IgD-negative memory B cell (primary cell): ENCODE measurements at regions not wholly inside any gene's neighbourhood (a gene's known extent, or its start where the extent isn't known, plus 50 kb on each side); places are given as distances from the start of the nearest gene placed in this dataset.

Source experiments
- H3K27ac Mint-ChIP-seq, 3 donors: one replicate each; pipeline ENCODE4 v1.8.0; 2020 to 2022; ENCODE audit warnings: mild to moderate bottlenecking in 3 of 3, mixed read lengths in 3 of 3, moderate library complexity in 1 of 3
- H3K27me3 Mint-ChIP-seq: one replicate; pipeline ENCODE4 v1.8.0; 2021; ENCODE audit warnings: mixed read lengths
- H3K36me3 Mint-ChIP-seq: one replicate; pipeline ENCODE4 v1.8.0; 2020; ENCODE audit warnings: mild to moderate bottlenecking, mixed read lengths
- H3K4me1 Mint-ChIP-seq, 3 donors: one replicate each; pipeline ENCODE4 v1.8.0; 2020 to 2022; ENCODE audit warnings: mixed read lengths in 3 of 3, mild to moderate bottlenecking in 1 of 3
- H3K4me3 Mint-ChIP-seq, 4 donors: one replicate each; pipeline ENCODE4 v1.8.0; 2020 to 2022; ENCODE audit warnings: mild to moderate bottlenecking in 4 of 4, mixed read lengths in 4 of 4, moderate library complexity in 3 of 4
- H3K9me3 Mint-ChIP-seq, 3 donors: one replicate each; pipeline ENCODE4 v1.8.0; 2020 to 2021; ENCODE audit warnings: mixed read lengths in 3 of 3, mild to moderate bottlenecking in 1 of 3

DNA sequence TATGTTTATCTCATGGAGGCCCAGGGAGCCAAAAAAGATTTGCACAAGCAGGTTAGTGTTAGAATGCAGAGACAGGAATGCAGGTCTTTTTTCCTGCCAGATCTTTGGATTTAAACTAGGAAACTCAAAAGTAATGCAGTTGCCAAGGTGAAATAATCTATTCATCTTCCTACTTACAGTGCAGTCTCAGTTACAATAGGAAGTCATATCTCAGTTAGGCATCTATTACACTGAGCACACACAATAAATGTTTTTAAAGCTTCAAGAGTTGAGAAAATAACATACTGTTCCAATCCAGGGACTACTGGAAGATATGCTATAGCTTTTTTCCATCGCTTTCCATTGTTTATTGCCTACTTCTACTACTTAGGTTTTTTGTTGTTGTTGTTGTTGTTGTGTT lies 279.3 kb upstream of the E2F7 start:
- Mint-ChIP-seq H3K9me3 (peaks cover 0 to 2% (median 0%) of the 10 kb centered on the region in 3 donors), H3K4me3 (no peak overlapping the region), H3K36me3 (no peaks in the 10 kb centered on the region), H3K4me1 (no peaks in the 10 kb centered on the region), H3K27me3 (no peaks in the 10 kb centered on the region), H3K27ac (no peak overlapping the region)

DNA sequence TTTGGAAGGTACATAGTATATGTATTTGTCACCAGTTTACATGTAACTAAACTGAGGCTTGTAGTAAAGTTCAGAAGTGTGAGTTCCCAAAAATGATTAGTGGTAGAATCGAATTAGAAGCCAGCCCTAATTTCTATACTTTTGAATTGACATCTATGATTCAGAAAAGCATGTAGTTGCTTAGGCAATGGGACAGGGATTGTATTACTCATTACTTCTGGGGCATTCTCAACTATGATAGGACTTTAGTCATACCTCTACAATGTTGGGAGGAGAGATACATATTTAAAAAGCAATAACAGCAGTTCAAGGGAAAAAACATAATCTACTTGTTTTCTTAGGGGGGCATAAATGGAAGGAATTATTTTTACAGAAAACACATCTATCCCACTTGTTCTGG lies 277.9 kb upstream of the E2F7 start:
- no peaks in the 10 kb centered on the region for H3K4me1 Mint-ChIP-seq

DNA sequence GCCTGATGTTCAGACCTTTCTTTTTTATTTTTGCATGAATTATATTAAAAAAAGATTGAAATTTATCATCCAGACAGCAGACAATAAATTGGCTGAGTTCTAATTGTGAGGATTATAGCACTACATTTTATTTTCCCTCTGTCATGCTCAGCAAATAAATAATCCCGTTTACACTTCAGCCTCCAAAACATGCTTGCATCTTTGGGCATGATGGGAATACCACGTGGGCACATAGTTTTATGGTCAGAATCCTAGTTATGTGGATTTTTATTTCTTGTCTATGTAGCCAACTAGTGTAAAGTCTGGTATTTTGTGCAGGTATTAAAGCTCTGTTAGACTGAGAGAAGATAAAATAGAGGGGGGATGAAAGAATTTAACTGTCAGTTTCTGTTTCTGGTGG lies 276.9 kb upstream of the E2F7 start:
- Mint-ChIP-seq H3K4me3 (no peak overlapping the region), H3K36me3 (no peaks in the 10 kb centered on the region), H3K27ac (no peak overlapping the region), H3K9me3 (peaks cover 0 to 2% (median 0%) of the 10 kb centered on the region in 3 donors), H3K4me1 (no peaks in the 10 kb centered on the region), H3K27me3 (no peaks in the 10 kb centered on the region)

More for the DNA sequence above, 277.9 kb upstream of the E2F7 start:
- Mint-ChIP-seq H3K27me3 (no peaks in the 10 kb centered on the region), H3K4me3 (no peak overlapping the region), H3K27ac (no peak overlapping the region), H3K9me3 (peaks cover 0 to 2% (median 0%) of the 10 kb centered on the region in 3 donors), H3K36me3 (no peaks in the 10 kb centered on the region)

DNA sequence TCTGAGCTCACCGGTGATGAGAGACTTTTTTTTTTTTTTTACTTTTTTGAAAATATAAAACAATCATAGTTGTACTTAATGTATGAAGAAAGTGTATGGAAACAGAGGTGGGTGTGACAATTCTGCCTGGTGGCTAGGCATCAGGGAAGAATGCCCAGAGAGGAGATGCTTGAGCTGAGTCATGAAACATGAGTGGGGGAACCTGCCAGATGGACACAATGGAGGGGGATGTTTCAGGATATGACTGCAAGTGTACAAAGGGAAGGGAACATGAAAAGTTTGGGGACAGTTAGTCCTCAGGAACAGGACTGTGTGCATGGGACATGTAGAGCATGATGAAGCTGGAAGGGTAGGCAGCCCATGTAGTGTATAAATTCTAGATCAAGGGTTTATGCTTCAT lies 274.2 kb upstream of the E2F7 start:
- Mint-ChIP-seq H3K4me3 (no peak overlapping the region), H3K4me1 (no peaks in the 10 kb centered on the region), H3K27ac (no peak overlapping the region), H3K27me3 (no peaks in the 10 kb centered on the region), H3K36me3 (no peaks in the 10 kb centered on the region), H3K9me3 (peaks cover 0 to 2% (median 0%) of the 10 kb centered on the region in 3 donors)

DNA sequence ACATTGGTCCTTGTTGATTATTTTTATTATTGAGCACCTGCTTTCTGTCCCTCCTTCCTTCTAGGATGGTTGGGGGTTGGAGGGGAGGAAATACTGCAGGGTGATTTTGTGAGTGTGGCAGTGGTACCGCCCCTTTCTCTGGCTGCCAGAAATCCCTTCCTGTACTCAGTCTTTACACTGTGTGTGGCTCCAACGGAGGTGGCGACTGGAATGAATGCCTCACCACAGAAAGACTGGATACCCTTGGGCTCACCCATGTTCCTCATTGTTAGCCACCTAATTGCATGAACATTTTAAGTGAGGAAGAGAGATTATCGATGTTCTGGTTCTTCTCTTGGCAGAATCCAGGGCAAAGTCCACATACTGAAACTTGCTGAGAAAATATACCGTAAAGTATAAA lies 272.0 kb upstream of the E2F7 start:
- no peak overlapping the region for H3K4me3 Mint-ChIP-seq
- H3K9me3 Mint-ChIP-seq: no peaks in the 10 kb centered on the region
- no peaks in the 10 kb centered on the region for H3K27me3 Mint-ChIP-seq
- no peaks in the 10 kb centered on the region for H3K36me3 Mint-ChIP-seq
- no peaks in the 10 kb centered on the region for H3K4me1 Mint-ChIP-seq
- H3K27ac Mint-ChIP-seq: no peak overlapping the region

DNA sequence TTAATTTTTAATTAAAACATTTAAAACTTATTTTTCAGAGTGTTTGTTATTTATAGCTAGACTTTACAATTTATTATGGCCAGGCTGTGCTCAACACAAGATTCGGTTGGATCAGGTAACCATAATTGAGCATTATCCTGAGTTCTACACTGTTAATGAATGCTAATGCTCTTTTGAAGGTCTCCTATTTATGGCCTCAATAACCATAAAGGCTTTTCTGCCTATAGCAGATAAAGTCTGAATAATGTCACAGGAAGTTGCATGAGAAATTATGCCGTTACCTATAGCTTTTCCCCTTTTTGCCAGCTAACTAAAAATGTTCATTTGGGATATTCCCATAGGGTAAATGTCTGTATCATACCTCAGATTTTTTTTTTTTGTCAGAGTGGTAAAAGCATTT lies 269.4 kb upstream of the E2F7 start:
- H3K36me3 Mint-ChIP-seq: no peaks in the 10 kb centered on the region
- H3K9me3 Mint-ChIP-seq: no peaks in the 10 kb centered on the region
- no peak overlapping the region for H3K4me3 Mint-ChIP-seq
- H3K27ac Mint-ChIP-seq: no peak overlapping the region
- H3K4me1 Mint-ChIP-seq: no peaks in the 10 kb centered on the region
- peaks cover 4% of the 10 kb centered on the region for H3K27me3 Mint-ChIP-seq

DNA sequence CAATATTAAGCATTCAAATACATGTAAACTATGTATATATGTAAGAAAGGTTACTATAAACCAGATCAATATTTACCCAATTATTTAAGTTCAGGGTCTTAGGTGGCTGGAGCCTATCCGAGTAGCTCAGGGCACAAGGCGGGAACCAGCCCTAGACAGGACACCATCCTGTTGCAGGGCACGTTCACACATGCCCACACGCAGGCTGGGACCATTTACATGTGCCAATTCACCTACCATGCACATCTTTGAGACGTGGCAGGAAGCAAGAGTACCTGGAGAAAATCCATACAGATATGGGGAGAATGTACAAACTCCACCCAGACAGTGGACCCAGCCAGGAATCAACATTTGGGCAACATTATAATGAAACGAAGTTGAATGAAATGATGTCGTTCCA lies 263.0 kb upstream of the E2F7 start:
- no peaks in the 10 kb centered on the region for H3K36me3 Mint-ChIP-seq
- H3K9me3 Mint-ChIP-seq: no peaks in the 10 kb centered on the region
- peaks cover 6 to 16% (median 12%) of the 10 kb centered on the region in 3 donors for H3K4me1 Mint-ChIP-seq
- H3K4me3 Mint-ChIP-seq: no peak overlapping the region
- H3K27ac Mint-ChIP-seq: no peak overlapping the region
- H3K27me3 Mint-ChIP-seq: peaks cover 32% of the 10 kb centered on the region

DNA sequence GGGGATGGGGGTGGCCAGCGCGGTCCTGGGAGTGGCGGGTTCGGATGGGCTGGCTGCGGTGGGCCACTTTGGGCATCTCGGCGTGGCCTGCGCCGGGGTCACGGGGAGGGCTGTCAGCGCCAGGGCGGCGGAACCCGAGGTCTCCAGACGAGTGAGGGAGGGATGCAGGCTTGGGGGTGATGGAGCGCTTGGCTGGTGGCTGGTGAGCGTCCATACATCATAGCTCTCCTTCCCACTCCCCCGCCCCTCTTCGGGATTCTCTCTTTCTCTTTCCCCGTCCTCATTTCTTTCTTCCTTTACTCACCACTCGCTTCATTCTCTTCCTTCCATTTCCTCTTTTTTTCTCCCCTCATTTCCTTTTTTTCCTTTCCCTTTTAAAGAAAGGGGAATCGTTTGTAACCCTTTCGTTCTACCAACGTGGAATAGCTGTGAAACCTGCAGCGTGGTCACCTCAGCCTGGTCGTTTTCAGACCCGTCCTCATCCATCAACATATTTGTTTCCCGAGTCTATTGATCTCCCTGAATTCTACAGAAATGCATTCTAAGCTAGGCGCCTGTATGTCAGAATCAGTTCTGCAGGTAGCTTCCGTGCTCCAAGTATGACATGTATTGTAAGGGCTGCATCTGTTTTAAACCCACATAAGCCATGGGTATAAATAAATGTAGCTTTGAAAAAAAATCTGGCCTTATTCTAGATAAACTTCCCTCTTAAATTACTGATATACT lies 260.3 kb upstream of the E2F7 start:
- H3K4me3 Mint-ChIP-seq: peak overlapping the region in 2 of 4 donors; percentile 9 to 86

DNA sequence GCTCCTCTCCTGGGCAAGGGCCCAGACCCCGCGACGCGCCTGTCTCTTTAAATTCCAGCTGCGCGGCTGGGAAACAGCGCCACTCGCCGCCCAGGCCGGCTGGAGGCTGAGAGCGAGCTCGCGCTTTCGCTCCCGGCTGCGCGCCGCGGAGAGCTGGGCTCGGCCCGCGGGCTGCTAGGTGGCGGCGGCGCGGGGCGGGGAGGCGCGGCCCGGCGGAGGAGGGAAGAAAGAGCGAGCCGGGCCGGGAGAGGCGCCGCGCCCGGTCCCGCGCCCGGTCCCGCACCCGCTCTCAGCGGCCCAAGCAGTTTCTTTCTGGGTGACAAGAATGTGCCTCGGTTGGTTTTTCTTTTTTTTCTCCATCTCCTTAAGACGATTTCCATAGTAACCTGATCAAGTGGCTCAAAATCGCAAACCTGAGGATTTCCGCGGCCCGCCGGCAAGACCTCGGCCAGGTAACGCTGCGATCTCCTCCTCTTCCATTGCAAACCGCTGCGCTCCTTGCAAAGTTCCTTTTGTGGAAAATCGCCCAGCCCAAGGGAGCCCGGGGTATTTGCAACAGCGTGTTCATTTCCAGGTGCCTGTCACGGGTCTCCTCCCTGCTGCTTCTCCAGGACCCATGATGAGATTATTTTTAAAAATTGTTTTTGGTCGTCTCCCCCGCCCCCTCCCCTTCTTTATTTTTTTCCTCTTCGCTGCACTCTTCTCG lies 259.5 kb upstream of the E2F7 start:
- Mint-ChIP-seq H3K27ac (no peak overlapping the region), H3K27me3 (peaks cover 35% of the 10 kb centered on the region), H3K9me3 (no peaks in the 10 kb centered on the region), H3K4me3 (peak overlapping the region in 3 of 4 donors; percentile 56 to 86 (median 59)), H3K36me3 (no peaks in the 10 kb centered on the region), H3K4me1 (peaks cover 6 to 16% (median 12%) of the 10 kb centered on the region in 3 donors)

More for the DNA sequence above, 260.3 kb upstream of the E2F7 start:
- H3K4me1 Mint-ChIP-seq: peaks cover 6 to 16% (median 12%) of the 10 kb centered on the region in 3 donors
- no peaks in the 10 kb centered on the region for H3K36me3 Mint-ChIP-seq
- peaks cover 37% of the 10 kb centered on the region for H3K27me3 Mint-ChIP-seq
- no peaks in the 10 kb centered on the region for H3K9me3 Mint-ChIP-seq
- no peak overlapping the region for H3K27ac Mint-ChIP-seq

DNA sequence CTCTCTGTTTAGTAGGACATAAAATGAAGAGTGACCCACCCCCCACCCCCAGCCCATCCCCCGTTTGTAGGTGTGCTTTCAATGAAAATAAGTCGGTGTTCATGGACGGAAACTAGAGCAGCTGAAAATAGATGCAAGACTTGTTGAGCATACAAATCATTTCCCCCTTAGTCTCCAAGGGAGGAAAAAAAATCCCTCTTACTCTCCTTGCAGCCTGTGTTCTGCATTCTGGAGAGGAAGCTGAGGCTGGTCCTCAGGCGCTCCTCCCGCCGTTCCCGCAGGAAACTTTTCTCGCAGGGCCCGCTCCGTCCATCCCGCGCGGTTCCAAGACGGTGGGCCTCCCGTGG lies 259.0 kb upstream of the E2F7 start:
- H3K9me3 Mint-ChIP-seq: no peaks in the 10 kb centered on the region
- peaks cover 6 to 16% (median 12%) of the 10 kb centered on the region in 3 donors for H3K4me1 Mint-ChIP-seq
- no peaks in the 10 kb centered on the region for H3K36me3 Mint-ChIP-seq
- no peak overlapping the region for H3K27ac Mint-ChIP-seq
- peaks cover 35% of the 10 kb centered on the region for H3K27me3 Mint-ChIP-seq
- H3K4me3 Mint-ChIP-seq: peak overlapping the region in 1 of 4 donors; percentile 83

DNA sequence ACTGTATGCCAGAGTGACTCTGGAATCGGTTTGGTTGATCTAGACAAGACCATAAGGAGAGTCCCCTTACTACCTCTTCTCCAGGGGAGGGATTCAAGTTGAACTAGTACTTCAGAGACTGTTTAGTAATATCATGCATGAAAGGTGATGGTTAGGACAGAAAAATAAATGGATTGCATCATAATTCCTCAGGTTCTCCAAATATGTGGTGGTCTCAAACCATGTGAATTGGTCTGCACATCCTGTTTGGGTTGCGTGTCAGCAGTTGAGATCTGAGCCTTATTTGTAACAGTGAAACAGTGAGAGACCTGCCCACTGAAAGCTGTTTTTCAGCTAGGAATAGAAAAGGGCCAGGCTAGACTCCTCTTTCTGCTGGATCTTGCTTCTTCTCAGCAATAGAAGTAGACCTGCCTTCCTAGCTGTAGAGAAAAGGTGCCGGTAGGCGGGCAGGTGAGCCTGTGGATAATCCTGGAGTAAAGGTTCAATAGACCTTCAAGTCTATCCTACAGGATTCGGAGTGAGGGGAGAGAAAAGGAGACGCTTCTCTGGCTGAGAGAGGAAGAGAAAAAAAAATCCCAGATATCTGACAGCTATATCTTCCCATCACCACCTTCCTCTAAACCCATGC lies 258.5 kb upstream of the E2F7 start:
- peaks cover 0 to 1% (median 0%) of the 10 kb centered on the region in 3 donors for H3K9me3 Mint-ChIP-seq
- H3K27ac Mint-ChIP-seq: no peak overlapping the region
- H3K27me3 Mint-ChIP-seq: peaks cover 35% of the 10 kb centered on the region
- peaks cover 6 to 16% (median 12%) of the 10 kb centered on the region in 3 donors for H3K4me1 Mint-ChIP-seq
- H3K36me3 Mint-ChIP-seq: no peaks in the 10 kb centered on the region
- H3K4me3 Mint-ChIP-seq: peak overlapping the region in 1 of 4 donors; percentile 83

DNA sequence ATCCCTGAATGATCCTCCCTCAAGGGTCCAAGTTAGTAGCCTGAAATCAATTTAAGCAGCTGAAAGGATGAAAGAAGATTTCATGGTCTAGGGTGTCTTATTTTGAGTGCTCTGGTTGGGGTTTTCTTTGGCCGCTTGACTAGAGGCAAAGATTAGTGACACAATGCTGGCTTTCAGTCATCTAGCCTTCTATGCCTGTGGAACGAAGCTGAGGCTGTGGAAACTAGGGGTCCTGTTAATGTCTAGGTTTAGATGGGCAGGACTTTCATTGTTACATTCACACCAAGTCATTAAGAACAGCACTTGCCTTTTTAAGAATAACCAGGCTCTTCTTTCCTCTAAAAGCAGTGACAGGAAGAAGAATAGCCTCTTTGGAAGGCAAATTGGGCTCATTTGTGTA lies 253.8 kb upstream of the E2F7 start:
- no peak overlapping the region for H3K27ac Mint-ChIP-seq
- H3K27me3 Mint-ChIP-seq: peaks cover 19% of the 10 kb centered on the region
- peaks cover 0 to 1% (median 0%) of the 10 kb centered on the region in 3 donors for H3K9me3 Mint-ChIP-seq
- H3K4me3 Mint-ChIP-seq: no peak overlapping the region
- H3K36me3 Mint-ChIP-seq: no peaks in the 10 kb centered on the region
- peaks cover 2 to 9% (median 3%) of the 10 kb centered on the region in 3 donors for H3K4me1 Mint-ChIP-seq

DNA sequence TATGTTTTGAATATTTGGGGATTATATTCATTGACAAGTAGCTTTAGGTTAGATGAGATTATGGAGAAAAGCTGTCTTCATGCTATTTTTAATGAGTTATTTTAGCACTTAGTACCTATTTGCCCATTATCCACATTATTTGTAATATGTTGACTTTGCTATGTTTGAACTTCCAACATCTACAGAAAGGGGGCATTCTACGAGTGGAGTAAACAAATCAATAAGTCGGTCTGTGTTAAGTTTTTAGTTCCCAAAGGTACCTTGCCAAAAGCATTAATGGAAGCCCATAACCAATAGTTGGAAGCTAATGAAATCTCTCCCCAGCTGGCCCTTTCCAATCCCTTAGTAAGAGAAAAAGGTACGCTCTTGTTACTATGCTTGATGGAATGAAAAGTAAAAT lies 250.0 kb upstream of the E2F7 start:
- Mint-ChIP-seq H3K9me3 (peaks cover 0 to 1% (median 0%) of the 10 kb centered on the region in 3 donors), H3K4me3 (no peak overlapping the region), H3K36me3 (no peaks in the 10 kb centered on the region), H3K4me1 (no peaks in the 10 kb centered on the region), H3K27me3 (peaks cover 4% of the 10 kb centered on the region), H3K27ac (no peak overlapping the region)

DNA sequence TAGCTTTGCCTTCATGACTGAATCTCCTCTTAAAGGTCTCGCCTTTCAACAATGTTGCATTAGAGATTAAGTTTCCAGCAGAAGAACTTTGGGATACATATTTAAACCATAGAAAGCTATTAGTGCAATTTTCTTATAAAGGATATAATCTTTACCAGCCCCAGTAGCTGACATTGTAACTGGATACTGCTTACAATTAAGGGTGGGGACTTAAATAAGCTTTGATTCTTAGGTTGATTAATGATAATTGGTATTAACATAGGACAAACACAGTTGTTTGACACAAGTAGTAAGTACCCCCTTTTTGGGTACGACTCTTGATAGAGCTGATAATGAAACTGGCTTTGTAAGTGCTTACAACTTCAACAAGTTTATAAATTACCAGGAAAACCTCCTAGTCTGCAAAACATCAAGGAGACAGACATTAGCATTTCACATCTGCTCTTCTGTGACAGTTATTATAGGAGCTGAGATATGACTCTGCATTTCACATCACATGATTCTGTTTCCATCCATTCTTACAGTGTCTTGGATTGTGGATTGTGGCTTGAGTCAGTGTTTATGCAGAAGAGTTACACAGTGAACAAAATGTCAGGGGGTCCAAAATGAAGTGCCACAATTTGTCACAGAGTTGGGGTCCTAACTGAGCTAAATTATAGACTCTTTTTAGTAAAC lies 249.1 kb upstream of the E2F7 start:
- no peak overlapping the region for H3K27ac Mint-ChIP-seq
- H3K9me3 Mint-ChIP-seq: peaks cover 0 to 1% (median 0%) of the 10 kb centered on the region in 3 donors
- no peak overlapping the region for H3K4me3 Mint-ChIP-seq
- no peaks in the 10 kb centered on the region for H3K36me3 Mint-ChIP-seq
- H3K4me1 Mint-ChIP-seq: no peaks in the 10 kb centered on the region
- peaks cover 4% of the 10 kb centered on the region for H3K27me3 Mint-ChIP-seq

DNA sequence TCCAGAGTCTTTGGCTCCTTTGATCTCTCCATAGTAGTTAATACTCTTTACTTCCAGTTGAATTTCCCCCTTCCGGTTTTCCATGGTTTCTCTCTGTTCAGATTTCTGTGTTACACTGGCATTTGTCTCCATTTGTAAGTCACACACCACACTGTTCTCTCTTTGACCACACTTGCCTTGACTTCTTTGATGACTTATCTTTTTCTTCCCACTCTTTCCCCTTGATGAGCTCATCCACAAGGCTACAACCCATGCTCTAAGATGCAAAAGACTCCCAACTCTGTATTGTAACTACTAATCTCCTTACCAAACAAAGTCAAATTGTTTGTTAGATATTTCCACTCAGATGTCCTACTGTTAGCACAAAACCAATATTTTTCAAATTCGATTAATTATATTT lies 242.7 kb upstream of the E2F7 start:
- no peaks in the 10 kb centered on the region for H3K36me3 Mint-ChIP-seq
- no peak overlapping the region for H3K4me3 Mint-ChIP-seq
- H3K27ac Mint-ChIP-seq: no peak overlapping the region
- no peaks in the 10 kb centered on the region for H3K4me1 Mint-ChIP-seq
- H3K27me3 Mint-ChIP-seq: no peaks in the 10 kb centered on the region
- peaks cover 0 to 2% (median 0%) of the 10 kb centered on the region in 3 donors for H3K9me3 Mint-ChIP-seq
